Liver (tissue), 8 donors: ENCODE measurements at regions not wholly inside any gene's neighbourhood (a gene's known extent, or its start where the extent isn't known, plus 50 kb on each side); places are given as distances from the start of the nearest gene placed in this dataset.

Experiments
- DNase-seq: peaks from one replicate; pipeline ENCODE4 v3.0.0-alpha.2; 2017; ENCODE audit warnings: low spot score
- H3K27ac ChIP-seq, 2 donors: one replicate each; pipeline ENCODE4 v1.7.0; 2013; ENCODE audit warnings: inconsistent platforms in 2 of 2, low read length in 2 of 2, control low read depth in 1 of 2, low read depth in 1 of 2, mild to moderate bottlenecking in 1 of 2
- H3K27me3 ChIP-seq, 4 donors: one replicate each; pipeline versions ENCODE4 v1.6.1 to v1.7.0; 2013; ENCODE audit warnings: low read length in 3 of 4, inconsistent platforms in 1 of 4, mild to moderate bottlenecking in 1 of 4, moderate library complexity in 1 of 4; ENCODE audit not compliant: control insufficient read depth in 4 of 4, insufficient read depth in 4 of 4
- H3K36me3 ChIP-seq, 4 donors: one replicate each; pipeline versions ENCODE4 v1.6.1 to v1.7.0; 2013; ENCODE audit warnings: low read length in 3 of 4, mild to moderate bottlenecking in 3 of 4, low read depth in 1 of 4, moderate library complexity in 1 of 4; ENCODE audit not compliant: control insufficient read depth in 4 of 4, insufficient read depth in 3 of 4
- H3K4me1 ChIP-seq, 4 donors: one replicate each; pipeline versions ENCODE4 v1.6.1 to v1.7.0; 2013; ENCODE audit warnings: low read length in 3 of 4, mild to moderate bottlenecking in 3 of 4, moderate library complexity in 1 of 4; ENCODE audit not compliant: control insufficient read depth in 4 of 4, insufficient read depth in 4 of 4
- H3K4me3 ChIP-seq, 3 donors: one replicate each; pipeline versions ENCODE4 v1.6.1 to v1.7.0; 2013; ENCODE audit warnings: low read length in 3 of 3, control low read depth in 1 of 3, low read depth in 1 of 3, mild to moderate bottlenecking in 1 of 3
- H3K9ac ChIP-seq, 2 donors: one replicate each; pipeline ENCODE4 v1.7.0; 2013; ENCODE audit warnings: low read length in 2 of 2, mild to moderate bottlenecking in 2 of 2, moderate library complexity in 2 of 2, control low read depth in 1 of 2, low read depth in 1 of 2
- H3K9me3 ChIP-seq, 4 donors: one replicate each; pipeline versions ENCODE4 v1.6.1 to v1.7.0; 2013; ENCODE audit warnings: low read length in 3 of 4; ENCODE audit not compliant: control insufficient read depth in 4 of 4
- ATF3 ChIP-seq: IDR thresholded peaks from 2 replicates; pipeline ENCODE4 v1.6.1; 2016; ENCODE audit warnings: antibody characterized with exemption
- EGR1 ChIP-seq, 2 donors: IDR thresholded peaks; 2 replicates each; pipeline ENCODE4 v1.6.1; 2016 to 2018; ENCODE audit warnings: antibody characterized with exemption in 2 of 2, low read depth in 2 of 2
- FOXA1 ChIP-seq: IDR thresholded peaks from 2 replicates; pipeline ENCODE4 v1.6.1; 2016; ENCODE audit warnings: antibody characterized with exemption
- FOXA2 ChIP-seq: IDR thresholded peaks from 2 replicates; pipeline ENCODE4 v1.6.1; 2016; ENCODE audit warnings: antibody characterized with exemption
- GABPA ChIP-seq, 2 donors: IDR thresholded peaks in 1 of 2; conservative IDR thresholded peaks in 1 of 2; 2 replicates each; pipeline ENCODE4 v1.6.1; 2016; ENCODE audit warnings: antibody characterized with exemption in 2 of 2, mild to moderate bottlenecking in 1 of 2, moderate library complexity in 1 of 2
- HNF4A ChIP-seq, 2 donors: conservative IDR thresholded peaks; 2 replicates each; pipeline ENCODE4 v1.6.1; 2016; ENCODE audit warnings: antibody characterized with exemption in 2 of 2, mild to moderate bottlenecking in 2 of 2
- HNF4G ChIP-seq: IDR thresholded peaks from 2 replicates; pipeline ENCODE4 v1.6.1; 2016; ENCODE audit warnings: antibody characterized with exemption
- JUND ChIP-seq, 2 donors: IDR thresholded peaks; 2 replicates each; pipeline ENCODE4 v1.6.1; 2016; ENCODE audit warnings: antibody characterized with exemption in 2 of 2
- NR2F2 ChIP-seq: IDR thresholded peaks from 2 replicates; pipeline ENCODE4 v1.6.1; 2016; ENCODE audit warnings: antibody characterized with exemption
- RAD21 ChIP-seq, 2 donors: IDR thresholded peaks; 2 replicates each; pipeline ENCODE4 v1.6.1; 2016; ENCODE audit warnings: antibody characterized with exemption in 2 of 2, mild to moderate bottlenecking in 2 of 2
- REST ChIP-seq: IDR thresholded peaks from 2 replicates; pipeline ENCODE4 v1.6.1; 2016; ENCODE audit warnings: antibody characterized with exemption, mild to moderate bottlenecking
- RXRA ChIP-seq, 2 donors: IDR thresholded peaks; 2 replicates each; pipeline ENCODE4 v1.6.1; 2017 to 2018; ENCODE audit warnings: antibody characterized with exemption in 2 of 2, mild to moderate bottlenecking in 1 of 2
- SP1 ChIP-seq: IDR thresholded peaks from 2 replicates; pipeline ENCODE4 v1.6.1; 2018; ENCODE audit warnings: antibody characterized with exemption, mild to moderate bottlenecking
- TAF1 ChIP-seq: conservative IDR thresholded peaks from 2 replicates; pipeline ENCODE4 v1.6.1; 2016; ENCODE audit warnings: antibody characterized with exemption, mild to moderate bottlenecking
- YY1 ChIP-seq: IDR thresholded peaks from 2 replicates; pipeline ENCODE4 v1.6.1; 2016; ENCODE audit warnings: antibody characterized with exemption, mild to moderate bottlenecking
- WGBS: extraction: QIAGEN DNeasy Blood & Tissue Kit; methylation state at CpG from one replicate; pipeline ENCODE4 v1.1.7; 2013; 5-methylcytosine and 5-hydroxymethylcytosine counted together
- TF ChIP-seq, protein P1 (sequence below): IDR thresholded peaks from 2 replicates; pipeline ENCODE4 v1.6.1; 2016; ENCODE audit warnings: antibody characterized with exemption
- TF ChIP-seq, protein P2 (sequence below): fragments of 150-350 bp; IDR thresholded peaks from 2 replicates; pipeline ENCODE4 v1.5.1; 2017; ENCODE audit warnings: improper control_type of control experiment, low read depth, low read length; ENCODE audit not compliant: missing input control
- TF ChIP-seq, protein P3 (sequence below): IDR thresholded peaks from 2 replicates; pipeline ENCODE4 v1.6.1; 2016; ENCODE audit warnings: antibody characterized with exemption
- donor health status: healthy.
- donor health status: healthy.
- donor health status: healthy.
- donor health status: healthy.
- donor health status: healthy.

- no peaks in the 10 kb centered on the region for H3K4me1 ChIP-seq
- DNase-seq, result no peak
- H3K9me3 ChIP-seq, result no peaks in the 10 kb centered on the region
- H3K4me3 ChIP-seq, result no peak overlapping the region
- no peak overlapping the region for H3K9ac ChIP-seq
- TF ChIP-seq NR2F2 (no peak), REST (no peak), FOXA1 (no peak), YY1 (no peak), HNF4G (no peak), GABPA (IDR thresholded peaks at IDR 0.05 in 1 of 2, conservative IDR thresholded peaks at IDR 0.05 in 1 of 2) (no peak), EGR1 (IDR thresholded peaks at IDR 0.05; ENCODE audit: low read depth in 2 of 2) (no peak), RAD21 (IDR thresholded peaks at IDR 0.05) (no peak), FOXA2 (no peak), TAF1 (no peak), JUND (IDR thresholded peaks at IDR 0.05) (no peak), ATF3 (no peak), HNF4A (conservative IDR thresholded peaks at IDR 0.05) (no peak), SP1 (no peak), RXRA (IDR thresholded peaks at IDR 0.05) (no peak)
- TF ChIP-seq, protein P1, sequence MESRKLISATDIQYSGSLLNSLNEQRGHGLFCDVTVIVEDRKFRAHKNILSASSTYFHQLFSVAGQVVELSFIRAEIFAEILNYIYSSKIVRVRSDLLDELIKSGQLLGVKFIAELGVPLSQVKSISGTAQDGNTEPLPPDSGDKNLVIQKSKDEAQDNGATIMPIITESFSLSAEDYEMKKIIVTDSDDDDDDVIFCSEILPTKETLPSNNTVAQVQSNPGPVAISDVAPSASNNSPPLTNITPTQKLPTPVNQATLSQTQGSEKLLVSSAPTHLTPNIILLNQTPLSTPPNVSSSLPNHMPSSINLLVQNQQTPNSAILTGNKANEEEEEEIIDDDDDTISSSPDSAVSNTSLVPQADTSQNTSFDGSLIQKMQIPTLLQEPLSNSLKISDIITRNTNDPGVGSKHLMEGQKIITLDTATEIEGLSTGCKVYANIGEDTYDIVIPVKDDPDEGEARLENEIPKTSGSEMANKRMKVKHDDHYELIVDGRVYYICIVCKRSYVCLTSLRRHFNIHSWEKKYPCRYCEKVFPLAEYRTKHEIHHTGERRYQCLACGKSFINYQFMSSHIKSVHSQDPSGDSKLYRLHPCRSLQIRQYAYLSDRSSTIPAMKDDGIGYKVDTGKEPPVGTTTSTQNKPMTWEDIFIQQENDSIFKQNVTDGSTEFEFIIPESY, result no peak
- TF ChIP-seq, protein P2, sequence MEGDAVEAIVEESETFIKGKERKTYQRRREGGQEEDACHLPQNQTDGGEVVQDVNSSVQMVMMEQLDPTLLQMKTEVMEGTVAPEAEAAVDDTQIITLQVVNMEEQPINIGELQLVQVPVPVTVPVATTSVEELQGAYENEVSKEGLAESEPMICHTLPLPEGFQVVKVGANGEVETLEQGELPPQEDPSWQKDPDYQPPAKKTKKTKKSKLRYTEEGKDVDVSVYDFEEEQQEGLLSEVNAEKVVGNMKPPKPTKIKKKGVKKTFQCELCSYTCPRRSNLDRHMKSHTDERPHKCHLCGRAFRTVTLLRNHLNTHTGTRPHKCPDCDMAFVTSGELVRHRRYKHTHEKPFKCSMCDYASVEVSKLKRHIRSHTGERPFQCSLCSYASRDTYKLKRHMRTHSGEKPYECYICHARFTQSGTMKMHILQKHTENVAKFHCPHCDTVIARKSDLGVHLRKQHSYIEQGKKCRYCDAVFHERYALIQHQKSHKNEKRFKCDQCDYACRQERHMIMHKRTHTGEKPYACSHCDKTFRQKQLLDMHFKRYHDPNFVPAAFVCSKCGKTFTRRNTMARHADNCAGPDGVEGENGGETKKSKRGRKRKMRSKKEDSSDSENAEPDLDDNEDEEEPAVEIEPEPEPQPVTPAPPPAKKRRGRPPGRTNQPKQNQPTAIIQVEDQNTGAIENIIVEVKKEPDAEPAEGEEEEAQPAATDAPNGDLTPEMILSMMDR, result no peak
- TF ChIP-seq, protein P3, sequence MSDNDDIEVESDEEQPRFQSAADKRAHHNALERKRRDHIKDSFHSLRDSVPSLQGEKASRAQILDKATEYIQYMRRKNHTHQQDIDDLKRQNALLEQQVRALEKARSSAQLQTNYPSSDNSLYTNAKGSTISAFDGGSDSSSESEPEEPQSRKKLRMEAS, result no peak
- H3K36me3 ChIP-seq, result no peaks in the 10 kb centered on the region
- H3K27me3 ChIP-seq, result no peaks in the 10 kb centered on the region
- no peak overlapping the region for H3K27ac ChIP-seq
Measured at GRCh38 chr10:65491799-65492198, 1434.0 kb upstream of the LRRTM3 start.

- Histone ChIP-seq H3K36me3 (no peaks in the 10 kb centered on the region), H3K9me3 (no peaks in the 10 kb centered on the region), H3K4me1 (peaks cover 0 to 2% (median 0%) of the 10 kb centered on the region in 4 donors), H3K9ac (no peak overlapping the region), H3K27ac (no peak overlapping the region), H3K4me3 (no peak overlapping the region), H3K27me3 (no peaks in the 10 kb centered on the region)
- 79% methylated on average over 5 of the region's 5 CpGs for WGBS
- DNase-seq, result no peak
- TF ChIP-seq RAD21 (IDR thresholded peaks at IDR 0.05), result no peak
- TF ChIP-seq JUND (IDR thresholded peaks at IDR 0.05), result no peak
- no peak for TF ChIP-seq GABPA (IDR thresholded peaks at IDR 0.05 in 1 of 2, conservative IDR thresholded peaks at IDR 0.05 in 1 of 2)
Measured at GRCh38 chr10:65496541-65496940, 1429.3 kb upstream of the LRRTM3 start.
